ENCODE measurements at regions not wholly inside any gene's neighbourhood (a gene's known extent, or its start where the extent isn't known, plus 50 kb on each side); places are given as distances from the start of the nearest gene placed in this dataset.

GRCh38 chr2:234867882-234868285 is 83.9 kb upstream of the SH3BP4 start:
- TF ChIP-seq CTCF (conservative IDR thresholded peaks at IDR 0.05 in 1 of 2, IDR thresholded peaks at IDR 0.05 in 1 of 2; ENCODE audit: low read depth in 1 of 2, low read length in 2 of 2) (no peak), EZH2 (IDR thresholded peaks at IDR 0.05; ENCODE audit: low read length, missing control alignments) (no peak)
